ENCODE measurements at regions not wholly inside any gene's neighbourhood (a gene's known extent, or its start where the extent isn't known, plus 50 kb on each side); places are given as distances from the start of the nearest gene placed in this dataset.

DNA sequence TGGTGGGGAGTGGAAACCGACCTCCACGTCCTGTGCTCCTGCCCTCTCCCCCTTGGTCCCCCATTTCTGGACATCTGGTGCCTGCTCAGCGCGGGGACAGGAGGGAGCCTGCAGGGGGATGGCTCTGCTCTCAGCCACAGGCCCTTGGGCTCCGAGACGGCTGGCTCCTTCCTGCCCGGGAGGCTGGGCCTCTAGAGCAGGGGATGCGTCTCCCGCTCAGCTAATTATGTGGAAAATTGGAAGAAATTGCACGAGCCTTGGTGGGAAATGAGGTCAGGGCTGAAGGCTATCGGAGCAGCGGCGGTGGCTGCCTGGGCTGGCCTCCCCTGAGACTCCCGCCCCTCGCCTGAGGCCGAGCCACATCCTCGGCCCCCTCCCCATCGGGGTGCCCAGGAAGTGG, 154.6 kb upstream of the CIBAR2 start:
- TF ChIP-seq, protein P1, sequence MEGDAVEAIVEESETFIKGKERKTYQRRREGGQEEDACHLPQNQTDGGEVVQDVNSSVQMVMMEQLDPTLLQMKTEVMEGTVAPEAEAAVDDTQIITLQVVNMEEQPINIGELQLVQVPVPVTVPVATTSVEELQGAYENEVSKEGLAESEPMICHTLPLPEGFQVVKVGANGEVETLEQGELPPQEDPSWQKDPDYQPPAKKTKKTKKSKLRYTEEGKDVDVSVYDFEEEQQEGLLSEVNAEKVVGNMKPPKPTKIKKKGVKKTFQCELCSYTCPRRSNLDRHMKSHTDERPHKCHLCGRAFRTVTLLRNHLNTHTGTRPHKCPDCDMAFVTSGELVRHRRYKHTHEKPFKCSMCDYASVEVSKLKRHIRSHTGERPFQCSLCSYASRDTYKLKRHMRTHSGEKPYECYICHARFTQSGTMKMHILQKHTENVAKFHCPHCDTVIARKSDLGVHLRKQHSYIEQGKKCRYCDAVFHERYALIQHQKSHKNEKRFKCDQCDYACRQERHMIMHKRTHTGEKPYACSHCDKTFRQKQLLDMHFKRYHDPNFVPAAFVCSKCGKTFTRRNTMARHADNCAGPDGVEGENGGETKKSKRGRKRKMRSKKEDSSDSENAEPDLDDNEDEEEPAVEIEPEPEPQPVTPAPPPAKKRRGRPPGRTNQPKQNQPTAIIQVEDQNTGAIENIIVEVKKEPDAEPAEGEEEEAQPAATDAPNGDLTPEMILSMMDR (optimal IDR thresholded peaks at IDR 0.05 in 1 of 3, IDR thresholded peaks at IDR 0.05 in 1 of 3, conservative IDR thresholded peaks at IDR 0.05 in 1 of 3; ENCODE audit: extremely low read depth in 1 of 3, insufficient read depth in 2 of 3, low read length in 3 of 3): no peak
- no peak for TF ChIP-seq EZH2 (IDR thresholded peaks at IDR 0.05; ENCODE audit: low read length)
- dilution Hi-C loops (cut with MboI; ENCODE audit: extremely low pct_ligation_motif_present, low sequenced_read_pairs): no loop called here
- Histone ChIP-seq H3K27me3 (ENCODE audit: control insufficient read depth, extremely low read depth, insufficient read depth, low read length) (no peaks in the 10 kb centered on the region), H3K9me1 (ENCODE audit: control insufficient read depth, extremely low read depth, insufficient read depth, low read length) (no peaks in the 10 kb centered on the region), H3K9me3 (ENCODE audit: control insufficient read depth, low read depth, low read length) (no peaks in the 10 kb centered on the region), H3K9ac (ENCODE audit: control insufficient read depth, extremely low read depth, insufficient read depth, low read length) (no peak overlapping the region), H3K79me2 (ENCODE audit: control insufficient read depth, insufficient read depth, low read length) (no peaks in the 10 kb centered on the region), H2AFZ (ENCODE audit: control insufficient read depth, low read length) (no peak overlapping the region), H3K36me3 (ENCODE audit: control insufficient read depth in 2 of 2, extremely low read depth in 1 of 2, insufficient read depth in 2 of 2, low read length in 2 of 2) (no peaks in the 10 kb centered on the region), H3K4me3 (ENCODE audit: control insufficient read depth in 2 of 3, extremely low read depth in 1 of 3, insufficient read depth in 2 of 3, low read depth in 1 of 3, low read length in 3 of 3) (no peak overlapping the region), H3K4me1 (ENCODE audit: control insufficient read depth, extremely low read depth, insufficient read depth, low read length) (no peaks in the 10 kb centered on the region), H4K20me1 (ENCODE audit: control insufficient read depth, extremely low read depth, insufficient read depth, low read length) (no peaks in the 10 kb centered on the region), H3K4me2 (ENCODE audit: control insufficient read depth, extremely low read depth, insufficient read depth, low read depth, low read length) (no peak overlapping the region), H3K27ac (ENCODE audit: control insufficient read depth, insufficient read depth, low read length) (no peak overlapping the region)
- DNase-seq (ENCODE audit: low read depth, low spot score) (no peak), FAIRE-seq (no peak)

DNA sequence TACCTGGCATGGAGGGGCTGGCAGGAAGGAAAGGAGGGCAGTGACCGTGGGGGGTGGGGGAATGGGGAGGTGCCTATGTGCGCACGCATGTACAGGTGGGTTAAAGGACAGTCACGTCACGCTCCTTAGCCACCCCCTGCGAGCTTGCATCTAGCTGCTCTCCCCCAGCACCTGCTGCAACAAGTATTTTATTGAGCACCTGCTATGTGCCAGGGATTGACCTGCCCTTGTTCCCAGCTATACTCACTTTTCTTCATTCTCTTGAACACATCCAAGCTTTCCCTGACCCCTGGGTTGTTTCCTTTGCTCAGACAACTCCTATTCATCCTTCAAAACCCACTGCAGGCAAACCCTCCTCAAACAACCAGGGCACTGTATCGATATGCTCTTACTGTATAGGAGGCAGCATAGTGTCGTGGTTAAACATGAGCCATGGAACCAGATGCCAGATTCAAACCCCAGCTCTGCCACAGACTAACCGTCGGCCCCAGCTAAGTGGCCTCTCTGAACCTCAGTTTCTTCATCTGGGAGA, 155.2 kb upstream of the CIBAR2 start:
- DNase-seq (ENCODE audit: low read depth, low spot score): no peak
- H2AFZ ChIP-seq (ENCODE audit: control insufficient read depth, low read length): no peak overlapping the region
- H3K4me3 ChIP-seq (ENCODE audit: control insufficient read depth in 2 of 3, extremely low read depth in 1 of 3, insufficient read depth in 2 of 3, low read depth in 1 of 3, low read length in 3 of 3): no peak overlapping the region
- H3K9ac ChIP-seq (ENCODE audit: control insufficient read depth, extremely low read depth, insufficient read depth, low read length): no peak overlapping the region
- no peak for FAIRE-seq
- H3K79me2 ChIP-seq (ENCODE audit: control insufficient read depth, insufficient read depth, low read length): no peaks in the 10 kb centered on the region
- no peaks in the 10 kb centered on the region for H3K27me3 ChIP-seq (ENCODE audit: control insufficient read depth, extremely low read depth, insufficient read depth, low read length)
- no peaks in the 10 kb centered on the region for H3K4me1 ChIP-seq (ENCODE audit: control insufficient read depth, extremely low read depth, insufficient read depth, low read length)
- no peaks in the 10 kb centered on the region for H4K20me1 ChIP-seq (ENCODE audit: control insufficient read depth, extremely low read depth, insufficient read depth, low read length)
- no peak overlapping the region for H3K4me2 ChIP-seq (ENCODE audit: control insufficient read depth, extremely low read depth, insufficient read depth, low read depth, low read length)
- TF ChIP-seq, protein P1 (optimal IDR thresholded peaks at IDR 0.05 in 1 of 3, IDR thresholded peaks at IDR 0.05 in 1 of 3, conservative IDR thresholded peaks at IDR 0.05 in 1 of 3; ENCODE audit: extremely low read depth in 1 of 3, insufficient read depth in 2 of 3, low read length in 3 of 3): no peak
- TF ChIP-seq EZH2 (IDR thresholded peaks at IDR 0.05; ENCODE audit: low read length): no peak
- H3K9me3 ChIP-seq (ENCODE audit: control insufficient read depth, low read depth, low read length): no peaks in the 10 kb centered on the region
- no peaks in the 10 kb centered on the region for H3K36me3 ChIP-seq (ENCODE audit: control insufficient read depth in 2 of 2, extremely low read depth in 1 of 2, insufficient read depth in 2 of 2, low read length in 2 of 2)
- H3K9me1 ChIP-seq (ENCODE audit: control insufficient read depth, extremely low read depth, insufficient read depth, low read length): no peaks in the 10 kb centered on the region
- dilution Hi-C loops (cut with MboI; ENCODE audit: extremely low pct_ligation_motif_present, low sequenced_read_pairs): no loop called here
- no peak overlapping the region for H3K27ac ChIP-seq (ENCODE audit: control insufficient read depth, insufficient read depth, low read length)
